ENCODE measurements at regions not wholly inside any gene's neighbourhood (a gene's known extent, or its start where the extent isn't known, plus 50 kb on each side); places are given as distances from the start of the nearest gene placed in this dataset.

- H3K36me3 Mint-ChIP-seq (ENCODE audit: low read depth, unreplicated experiment) = no peaks in the 10 kb centered on the region
- H3K9me3 Mint-ChIP-seq (ENCODE audit: unreplicated experiment) = peaks cover 1% of the 10 kb centered on the region
- H3K4me3 Mint-ChIP-seq (ENCODE audit: unreplicated experiment) = no peak overlapping the region
- FAIRE-seq (no peak), DNase-seq (ENCODE audit: low read depth) (no peak)
- no peak overlapping the region for H3K4me3 ChIP-seq (ENCODE audit: insufficient read depth, low read depth, low read length)
- no peak overlapping the region for H2AFZ ChIP-seq (ENCODE audit: low read depth, low read length)
- H3K27me3 Mint-ChIP-seq (ENCODE audit: low read depth, unreplicated experiment) = peaks cover 38% of the 10 kb centered on the region
- H3K79me2 ChIP-seq (ENCODE audit: insufficient read depth, low read length) = no peaks in the 10 kb centered on the region
- H3K4me2 ChIP-seq (ENCODE audit: low read length) = no peak overlapping the region
- no peak overlapping the region for H3K9ac ChIP-seq (ENCODE audit: low read length)
- no peaks in the 10 kb centered on the region for H3K4me1 ChIP-seq (ENCODE audit: insufficient read depth, low read length)
- H3K4me1 Mint-ChIP-seq (ENCODE audit: low read depth, unreplicated experiment) = no peaks in the 10 kb centered on the region
- no peaks in the 10 kb centered on the region for H3K36me3 ChIP-seq (ENCODE audit: insufficient read depth, low read length)
- peaks cover 6% of the 10 kb centered on the region for H3K27me3 ChIP-seq (ENCODE audit: insufficient read depth, low read length)
- H3K9me3 ChIP-seq (ENCODE audit: insufficient read depth, low read depth, low read length) = no peaks in the 10 kb centered on the region
- no peak overlapping the region for H3K27ac Mint-ChIP-seq (ENCODE audit: unreplicated experiment)
- H3K27ac ChIP-seq (ENCODE audit: low read depth, low read length) = no peak overlapping the region
- H4K20me1 ChIP-seq (ENCODE audit: insufficient read depth, low read length) = no peaks in the 10 kb centered on the region
- TF ChIP-seq CTCF (IDR thresholded peaks at IDR 0.05; ENCODE audit: insufficient read depth, low read depth, low read length) = no peak
Observed at GRCh38 chr7:131878777-131879176, 322.3 kb upstream of the PODXL start.

- no peaks in the 10 kb centered on the region for H3K36me3 Mint-ChIP-seq (ENCODE audit: low read depth, unreplicated experiment)
- FAIRE-seq (no peak), DNase-seq (ENCODE audit: low read depth) (no peak)
- H3K9me3 ChIP-seq (ENCODE audit: insufficient read depth, low read depth, low read length) = no peaks in the 10 kb centered on the region
- peaks cover 3% of the 10 kb centered on the region for H3K9me3 Mint-ChIP-seq (ENCODE audit: unreplicated experiment)
- H4K20me1 ChIP-seq (ENCODE audit: insufficient read depth, low read length) = no peaks in the 10 kb centered on the region
- no peak overlapping the region for H3K27ac Mint-ChIP-seq (ENCODE audit: unreplicated experiment)
- H3K27ac ChIP-seq (ENCODE audit: low read depth, low read length) = no peak overlapping the region
- H2AFZ ChIP-seq (ENCODE audit: low read depth, low read length) = no peak overlapping the region
- H3K4me3 Mint-ChIP-seq (ENCODE audit: unreplicated experiment) = no peak overlapping the region
- peaks cover 41% of the 10 kb centered on the region for H3K27me3 Mint-ChIP-seq (ENCODE audit: low read depth, unreplicated experiment)
- H3K9ac ChIP-seq (ENCODE audit: low read length) = no peak overlapping the region
- H3K36me3 ChIP-seq (ENCODE audit: insufficient read depth, low read length) = no peaks in the 10 kb centered on the region
- no peak overlapping the region for H3K4me2 ChIP-seq (ENCODE audit: low read length)
- no peak for TF ChIP-seq CTCF (IDR thresholded peaks at IDR 0.05; ENCODE audit: insufficient read depth, low read depth, low read length)
- TF ChIP-seq EZH2 (IDR thresholded peaks at IDR 0.05; ENCODE audit: insufficient read depth, low read length) = no peak
- H3K4me1 ChIP-seq (ENCODE audit: insufficient read depth, low read length) = no peaks in the 10 kb centered on the region
- no peak overlapping the region for H3K4me3 ChIP-seq (ENCODE audit: insufficient read depth, low read depth, low read length)
- peaks cover 8% of the 10 kb centered on the region for H3K27me3 ChIP-seq (ENCODE audit: insufficient read depth, low read length)
- H3K79me2 ChIP-seq (ENCODE audit: insufficient read depth, low read length) = no peaks in the 10 kb centered on the region
- no peaks in the 10 kb centered on the region for H3K4me1 Mint-ChIP-seq (ENCODE audit: low read depth, unreplicated experiment)
Observed at GRCh38 chr7:131873581-131873980, 317.2 kb upstream of the PODXL start.

- no peaks in the 10 kb centered on the region for H3K4me1 Mint-ChIP-seq (ENCODE audit: low read depth, unreplicated experiment)
- Histone ChIP-seq H3K9me3 (ENCODE audit: insufficient read depth, low read depth, low read length) (no peaks in the 10 kb centered on the region), H3K4me1 (ENCODE audit: insufficient read depth, low read length) (no peaks in the 10 kb centered on the region), H3K36me3 (ENCODE audit: insufficient read depth, low read length) (no peaks in the 10 kb centered on the region), H2AFZ (ENCODE audit: low read depth, low read length) (no peak overlapping the region), H3K79me2 (ENCODE audit: insufficient read depth, low read length) (no peaks in the 10 kb centered on the region), H4K20me1 (ENCODE audit: insufficient read depth, low read length) (no peaks in the 10 kb centered on the region), H3K9ac (ENCODE audit: low read length) (no peak overlapping the region), H3K27ac (ENCODE audit: low read depth, low read length) (no peak overlapping the region), H3K4me3 (ENCODE audit: insufficient read depth, low read depth, low read length) (no peak overlapping the region), H3K4me2 (ENCODE audit: low read length) (no peak overlapping the region), H3K27me3 (ENCODE audit: insufficient read depth, low read length) (peaks cover 8% of the 10 kb centered on the region)
- peaks cover 3% of the 10 kb centered on the region for H3K9me3 Mint-ChIP-seq (ENCODE audit: unreplicated experiment)
- no peak for FAIRE-seq
- H3K27me3 Mint-ChIP-seq (ENCODE audit: low read depth, unreplicated experiment) = peaks cover 48% of the 10 kb centered on the region
- H3K36me3 Mint-ChIP-seq (ENCODE audit: low read depth, unreplicated experiment) = no peaks in the 10 kb centered on the region
- TF ChIP-seq CTCF (IDR thresholded peaks at IDR 0.05; ENCODE audit: insufficient read depth, low read depth, low read length) (no peak), EZH2 (IDR thresholded peaks at IDR 0.05; ENCODE audit: insufficient read depth, low read length) (no peak)
- no peak overlapping the region for H3K4me3 Mint-ChIP-seq (ENCODE audit: unreplicated experiment)
- no peak overlapping the region for H3K27ac Mint-ChIP-seq (ENCODE audit: unreplicated experiment)
- no peak for DNase-seq (ENCODE audit: low read depth)
Observed at GRCh38 chr7:131869986-131870385, 313.6 kb upstream of the PODXL start.

Data from astrocyte (in vitro differentiated cells and primary cell).